Bone marrow (tissue), 2 donors: ENCODE measurements at regions not wholly inside any gene's neighbourhood (a gene's known extent, or its start where the extent isn't known, plus 50 kb on each side); places are given as distances from the start of the nearest gene placed in this dataset.
A peak's percentile ranks its signal among the peaks of the same experiment; 100 is the strongest.
"Not testable (repeated sequence)": the region's sequence is repeated elsewhere in the genome, so short reads cannot be mapped to it uniquely, and the experiment has no call there.

Experiments
- DNase-seq, 2 donors: peaks; one replicate each; lab custom pipeline; 2025; lab: John Stamatoyannopoulos, UW

DNA sequence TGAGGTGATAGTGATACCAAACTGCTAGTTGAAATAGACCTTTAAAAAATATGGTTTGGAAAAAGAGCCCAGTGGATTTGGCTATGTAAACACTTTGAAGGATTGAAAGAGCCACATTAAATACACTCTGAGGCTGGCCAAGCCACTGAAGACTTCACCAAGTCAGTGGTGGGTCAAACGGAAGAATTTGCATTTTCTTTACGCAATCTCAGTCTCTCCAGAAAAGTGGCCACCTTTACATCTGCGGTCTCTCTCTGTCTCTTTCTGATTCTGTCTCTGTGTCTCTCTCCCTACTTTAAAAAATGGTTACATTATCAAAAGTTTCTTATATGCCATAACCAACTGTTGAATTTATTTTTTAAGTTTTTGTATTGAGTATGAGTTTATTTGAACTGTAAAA is 651.2 kb upstream of the PITX2 start:
- DNase-seq = no peak

DNA sequence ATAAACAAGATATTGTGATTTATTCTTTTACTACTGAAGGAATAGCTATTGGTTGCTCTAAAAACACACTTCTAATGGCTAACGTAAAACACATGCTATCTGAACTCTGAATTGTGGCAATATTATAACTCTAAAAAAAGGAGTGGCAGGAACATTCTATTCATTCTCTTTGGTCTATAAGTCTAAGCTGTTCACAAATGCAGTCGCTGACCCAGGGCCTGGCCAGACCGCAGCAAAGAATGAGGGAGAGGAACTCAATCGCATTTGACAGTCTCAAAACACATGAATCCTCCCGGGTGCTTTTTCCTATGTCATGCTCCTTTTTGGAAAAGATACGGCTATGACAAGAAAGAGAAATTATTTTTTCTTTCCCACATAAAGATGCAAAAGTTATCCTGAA is 651.6 kb upstream of the PITX2 start:
- no peak for DNase-seq

DNA sequence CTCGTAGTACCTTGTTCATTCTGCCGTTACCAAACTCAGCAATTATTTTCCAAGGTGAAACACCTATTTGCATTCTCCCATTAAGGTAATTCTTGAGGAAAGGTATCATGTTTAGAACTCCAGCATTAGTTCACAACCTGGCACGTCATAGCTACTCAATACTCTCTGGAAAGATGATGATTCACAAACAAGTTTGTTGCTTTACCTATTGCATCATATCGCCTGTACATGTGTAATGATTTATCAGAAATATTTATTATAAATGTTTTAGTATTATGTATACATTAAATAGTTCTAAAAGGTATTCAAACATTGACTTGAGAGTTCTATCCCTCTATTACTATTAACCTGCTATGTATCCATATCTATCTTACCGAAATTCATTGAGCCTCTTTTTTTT is 658.3 kb upstream of the PITX2 start:
- no peak for DNase-seq

DNA sequence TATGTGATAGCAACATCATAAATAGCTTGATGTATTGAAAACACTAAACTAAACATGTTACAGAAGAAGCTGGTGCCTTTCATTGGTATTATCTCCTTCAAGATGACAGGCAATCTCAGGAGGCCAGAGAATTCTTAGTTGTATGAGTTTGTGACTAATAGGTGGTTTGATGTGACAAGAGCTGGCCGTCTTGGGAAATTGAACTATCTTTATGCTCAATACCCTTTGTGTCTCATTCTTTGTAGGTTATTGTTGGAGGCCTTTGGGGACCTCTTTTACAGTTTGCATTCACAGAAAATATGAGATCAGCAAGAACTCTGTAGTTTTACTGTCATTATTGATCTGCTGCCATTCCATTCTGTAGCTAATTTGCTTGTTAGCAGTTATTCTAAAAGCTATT is 659.2 kb upstream of the PITX2 start:
- no peak for DNase-seq

DNA sequence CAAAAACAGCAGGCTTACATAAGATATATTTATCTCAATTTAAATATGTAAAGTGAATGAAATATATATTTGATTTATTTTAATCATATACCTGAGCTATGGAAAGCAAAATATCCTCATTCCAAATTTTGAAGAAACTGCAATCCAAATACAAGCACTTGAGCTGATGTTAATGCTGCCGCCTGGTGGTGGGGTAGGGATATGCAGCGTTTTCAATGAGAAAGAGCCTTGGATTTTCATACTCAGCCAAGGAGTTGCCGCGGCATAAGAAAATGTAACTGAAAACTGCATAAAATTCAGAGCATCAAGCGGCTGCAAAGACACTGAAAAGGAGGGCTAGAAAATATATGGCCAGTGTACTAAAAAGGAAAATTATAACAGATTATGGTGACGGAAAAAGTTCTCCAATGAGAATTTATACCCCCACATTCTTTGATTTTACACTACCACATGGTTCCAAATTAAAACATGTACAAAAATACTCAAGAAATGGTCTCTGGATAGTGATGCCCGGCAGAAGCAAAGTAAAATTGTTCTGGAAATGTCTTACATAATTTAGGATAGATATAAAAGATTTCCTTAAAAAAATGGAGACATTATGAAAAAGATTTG is 660.3 kb upstream of the PITX2 start:
- peak; percentile 1 to 53 for DNase-seq

DNA sequence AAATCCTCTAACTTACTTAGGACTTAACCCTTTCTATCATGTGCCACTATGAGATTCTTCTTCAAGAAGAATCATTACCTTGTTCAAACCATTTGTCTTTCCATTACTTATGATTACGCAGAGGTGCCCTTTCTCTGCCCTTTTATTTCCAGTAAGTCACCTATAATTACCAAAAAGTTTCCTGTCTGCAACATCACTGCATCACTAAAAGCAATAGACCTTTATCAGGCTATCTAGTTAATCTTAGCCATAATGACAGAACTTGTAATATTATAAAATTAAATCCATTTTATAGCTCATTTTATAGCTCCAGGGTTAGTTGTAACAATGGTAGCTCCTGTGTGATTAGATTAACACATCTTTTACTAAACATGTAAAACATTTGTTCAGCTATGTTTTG is 673.6 kb upstream of the PITX2 start:
- DNase-seq = no peak

DNA sequence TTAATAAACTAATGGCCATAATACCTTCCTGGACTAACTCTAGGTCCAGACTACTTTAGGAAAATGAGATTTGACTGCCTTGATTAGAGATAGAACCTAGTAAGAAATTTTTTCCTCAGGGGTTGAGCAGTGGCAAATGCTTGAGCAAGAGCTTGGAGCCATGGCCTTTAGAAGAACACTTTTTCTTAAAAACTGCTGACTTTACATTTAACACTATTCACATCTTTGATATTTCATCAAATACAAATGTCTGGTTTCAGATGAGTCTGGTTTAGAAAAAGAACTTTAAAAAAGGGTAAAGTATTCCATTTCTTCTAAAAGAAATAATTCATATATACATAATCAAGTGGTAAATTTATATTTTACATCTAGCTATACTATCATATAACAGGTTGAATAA is 680.9 kb upstream of the PITX2 start:
- no peak for DNase-seq

DNA sequence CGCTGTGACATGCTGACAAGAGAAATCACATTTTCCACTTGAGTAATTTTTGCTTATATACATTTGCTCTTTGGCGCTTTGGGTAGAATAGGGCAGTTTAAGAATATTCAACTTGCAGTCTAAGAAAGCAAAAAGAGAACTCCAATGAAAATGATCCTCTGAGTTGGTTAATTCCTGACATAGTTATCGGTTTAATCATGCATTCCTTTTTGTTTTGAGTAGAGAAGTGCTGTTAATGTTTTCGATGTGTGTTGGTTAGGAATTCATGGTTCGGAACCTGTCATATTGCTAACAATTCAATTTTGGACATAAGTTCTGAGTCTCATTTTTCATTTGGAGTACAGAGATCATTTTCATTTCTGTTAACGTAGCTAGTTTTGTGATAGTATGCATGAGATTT is 700.6 kb upstream of the PITX2 start:
- no peak for DNase-seq

DNA sequence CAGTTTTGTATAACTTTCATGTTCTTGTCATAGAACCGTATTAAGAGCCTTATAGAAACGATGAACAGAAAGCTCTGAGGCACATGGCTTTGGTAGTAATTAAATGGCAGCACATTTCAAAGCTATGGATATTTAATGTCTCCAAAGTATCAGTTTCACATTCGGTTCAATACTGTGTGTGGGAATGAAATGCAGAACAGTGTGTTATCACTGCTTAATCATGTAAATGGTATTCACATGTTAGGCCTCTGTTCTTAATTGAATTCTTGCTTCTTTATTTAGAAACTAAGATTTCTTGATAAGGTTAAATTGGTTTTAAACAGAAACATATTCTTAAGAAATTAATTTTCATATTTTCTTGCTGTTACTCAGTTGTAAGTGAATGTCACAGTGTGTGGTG is 701.0 kb upstream of the PITX2 start:
- DNase-seq = no peak

DNA sequence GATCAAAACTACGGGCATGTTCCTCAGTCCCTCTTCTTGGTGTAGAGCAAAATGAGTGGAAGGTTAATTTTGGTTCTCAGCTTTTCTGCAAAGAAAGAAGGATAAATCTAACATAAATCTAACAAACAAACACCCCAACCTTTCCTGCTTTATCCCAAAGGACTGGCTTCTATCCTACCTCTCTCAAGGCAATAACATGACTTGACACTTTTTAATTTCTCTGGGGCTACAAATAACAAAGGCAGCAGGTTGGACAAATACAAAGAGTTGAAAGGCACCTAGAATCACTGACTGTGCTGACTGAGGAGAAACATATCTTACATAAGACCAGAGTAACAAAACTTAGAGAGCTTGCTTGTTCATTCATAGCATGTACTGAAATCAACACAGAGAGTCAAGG is 703.6 kb upstream of the PITX2 start:
- DNase-seq = no peak

DNA sequence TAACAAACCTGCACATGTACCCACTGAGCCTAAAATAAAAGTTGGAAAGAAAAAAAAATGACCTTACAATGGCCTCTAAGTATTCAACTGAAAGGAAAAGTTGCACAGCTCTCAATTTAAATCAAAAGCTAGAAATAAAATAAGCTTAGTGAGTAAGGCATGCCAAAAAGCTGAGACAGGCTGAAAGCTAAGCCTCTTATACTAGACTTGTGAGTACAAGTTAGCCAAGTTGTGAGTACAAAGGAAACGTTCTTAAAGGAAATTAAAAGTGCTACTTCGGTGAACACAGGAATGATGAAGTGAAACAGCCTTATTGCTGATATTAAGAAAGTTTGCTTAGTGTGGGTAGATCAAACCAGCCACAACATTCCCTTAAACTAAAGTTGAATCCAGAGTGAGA is 707.9 kb upstream of the PITX2 start:
- no peak for DNase-seq

DNA sequence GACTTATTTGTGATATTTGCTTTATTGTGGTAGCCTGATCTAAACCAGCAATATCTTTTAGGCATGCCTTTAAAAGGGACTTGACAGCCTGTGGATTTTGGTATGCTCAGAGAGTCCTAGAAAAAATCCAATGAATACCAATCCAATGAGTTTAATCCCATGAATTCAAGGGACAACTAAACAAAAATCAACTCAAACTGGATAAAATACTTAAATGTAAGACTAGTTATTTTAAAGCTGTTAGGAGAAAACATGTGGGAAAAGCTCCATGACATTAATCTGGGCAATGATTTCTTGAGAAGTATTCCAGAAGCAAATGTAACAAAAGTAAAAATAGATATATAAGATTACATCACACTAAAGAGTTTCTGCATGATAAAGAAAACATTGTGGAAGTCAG is 711.5 kb upstream of the PITX2 start:
- no peak for DNase-seq

DNA sequence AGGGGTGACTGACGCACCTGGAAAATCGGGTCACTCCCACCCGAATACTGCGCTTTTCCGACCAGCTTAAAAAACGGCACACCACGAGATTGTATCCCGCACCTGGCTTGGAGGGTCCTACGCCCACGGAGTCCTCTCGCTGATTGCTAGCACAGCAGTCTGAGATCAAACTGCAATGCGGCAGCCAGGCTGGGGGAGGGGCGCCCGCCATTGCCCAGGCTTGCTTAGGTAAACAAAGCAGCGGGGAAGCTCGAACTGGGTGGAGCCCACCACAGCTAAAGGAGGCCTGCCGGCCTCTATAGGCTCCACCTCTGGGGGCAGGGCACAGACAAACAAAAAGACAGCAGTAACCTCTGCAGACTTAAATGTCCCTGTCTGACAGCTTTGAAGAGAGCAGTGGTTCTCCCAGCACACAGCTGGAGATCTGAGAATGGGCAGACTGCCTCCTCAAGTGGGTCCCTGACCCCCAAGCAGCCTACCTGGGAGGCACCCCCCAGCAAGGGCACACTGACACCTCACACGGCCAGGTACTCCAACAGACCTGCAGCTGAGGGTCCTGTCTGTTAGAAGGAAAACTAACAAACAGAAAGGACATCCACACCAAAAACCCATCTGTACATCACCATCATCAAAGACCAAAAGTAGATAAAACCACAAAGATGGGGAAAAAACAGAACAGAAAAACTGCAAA is 714.5 kb upstream of the PITX2 start:
- DNase-seq = not testable (repeated sequence)

DNA sequence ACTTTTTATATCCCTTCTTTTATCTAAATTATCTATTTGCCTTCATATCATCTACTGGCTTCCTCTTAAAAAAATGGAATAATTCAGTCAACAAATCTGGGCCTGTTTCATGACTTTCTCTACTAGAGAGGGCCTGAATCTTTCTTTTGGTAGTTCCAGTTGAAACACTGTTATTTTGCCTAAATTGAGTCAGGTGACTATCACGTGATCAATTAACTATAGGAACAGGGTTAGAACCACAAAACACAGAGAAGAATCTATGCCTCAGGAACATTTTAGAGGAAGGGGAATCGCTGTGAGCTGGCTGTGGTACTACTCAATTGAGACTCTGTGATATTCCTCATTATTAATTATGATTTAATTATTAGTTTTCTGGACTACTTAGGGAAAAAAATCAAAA is 736.7 kb upstream of the PITX2 start:
- no peak for DNase-seq

DNA sequence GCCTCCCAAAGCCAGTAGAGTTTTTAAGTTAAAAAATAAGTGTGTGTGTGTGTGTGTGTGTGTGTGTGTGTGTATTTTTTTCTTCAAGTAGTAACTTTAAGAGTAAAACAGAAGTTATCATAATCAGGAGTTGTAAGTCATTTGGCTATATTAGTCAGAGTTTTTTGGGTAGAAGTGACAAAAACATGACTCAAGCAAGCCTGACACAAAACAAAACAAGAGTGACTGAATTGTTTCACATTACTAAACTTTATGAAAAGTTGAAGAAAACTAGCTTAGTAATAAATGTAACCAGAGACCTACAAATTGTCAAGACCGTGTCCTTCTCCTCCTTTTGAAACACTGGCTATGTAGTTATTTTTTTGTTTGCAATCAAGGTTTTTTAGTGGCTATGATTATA is 738.0 kb upstream of the PITX2 start:
- no peak for DNase-seq

DNA sequence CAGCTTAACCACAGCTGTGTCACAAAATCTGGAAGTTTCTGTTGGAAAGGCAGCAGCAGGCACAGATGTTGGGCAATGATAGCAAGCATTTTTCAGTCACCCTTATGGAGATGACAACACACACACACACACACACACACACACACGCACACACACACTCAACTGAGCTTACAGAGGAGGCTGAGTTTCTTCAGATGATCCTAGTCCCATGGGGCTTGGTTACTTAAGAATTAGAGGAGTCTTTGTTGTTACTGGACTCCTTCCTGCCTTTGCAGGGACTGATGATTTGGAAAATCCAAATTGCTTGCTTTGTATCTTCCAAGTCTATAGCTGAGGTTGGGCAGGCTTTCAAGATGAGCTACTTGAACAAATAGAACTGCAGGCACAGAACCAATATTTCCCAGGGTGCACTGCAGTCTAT is 740.1 kb upstream of the PITX2 start:
- DNase-seq = no peak

DNA sequence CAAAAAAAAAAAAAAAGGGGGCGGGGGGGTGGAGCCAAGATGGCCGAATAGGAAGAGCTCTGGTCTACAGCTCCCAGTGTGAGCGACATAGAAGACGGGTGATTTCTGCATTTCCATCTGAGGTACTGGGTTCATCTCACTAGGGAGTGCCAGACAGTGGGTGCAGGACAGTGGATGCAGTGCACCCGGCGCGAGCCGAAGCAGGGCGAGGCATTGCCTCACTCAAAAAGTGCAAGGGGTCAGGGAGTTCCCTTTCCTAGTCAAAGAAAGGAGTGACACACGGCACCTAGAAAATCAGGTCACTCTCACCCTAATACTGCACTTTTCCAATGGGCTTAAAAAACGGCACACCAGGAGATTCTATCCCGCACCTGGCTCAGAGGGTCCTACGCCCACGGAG is 755.0 kb upstream of the PITX2 start:
- DNase-seq = not testable (repeated sequence)

DNA sequence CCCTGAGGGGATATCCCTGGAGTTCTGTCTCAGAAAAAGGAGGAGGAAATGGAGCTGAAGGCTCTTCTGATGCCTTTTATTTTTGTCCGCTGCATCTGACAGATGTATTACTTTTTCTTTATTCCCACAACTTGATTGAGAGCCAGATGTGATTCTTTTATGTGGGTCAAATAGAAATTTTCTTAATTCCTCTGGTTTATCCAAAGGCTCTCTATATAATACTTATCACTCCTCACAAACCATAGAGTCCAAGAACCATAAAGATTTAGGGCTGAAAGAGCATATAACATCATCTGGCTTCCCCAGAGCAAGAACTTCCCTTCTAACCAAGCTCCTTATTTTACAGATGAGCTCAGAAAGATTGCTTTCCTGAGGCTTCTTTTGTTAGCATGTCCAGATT is 756.7 kb upstream of the FAM241A start:
- DNase-seq = no peak

DNA sequence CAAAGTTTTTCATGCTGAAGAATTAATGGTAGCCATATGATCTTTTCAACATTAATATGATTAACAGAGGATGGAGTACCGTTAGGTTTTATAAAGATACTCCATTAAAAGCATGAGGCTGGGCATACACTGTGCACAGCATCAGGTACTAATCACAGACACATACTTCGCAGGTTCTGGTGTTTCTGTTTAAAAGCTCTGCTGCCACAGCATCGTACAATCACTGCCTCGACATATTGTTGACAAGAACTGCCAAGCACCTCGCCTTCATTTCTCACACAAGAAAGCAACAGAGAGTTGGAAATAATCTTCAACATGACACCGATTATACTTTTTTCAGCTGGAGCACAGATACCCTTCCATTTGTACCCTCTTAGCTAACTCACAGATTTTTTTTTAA is 753.4 kb upstream of the FAM241A start:
- DNase-seq = no peak

DNA sequence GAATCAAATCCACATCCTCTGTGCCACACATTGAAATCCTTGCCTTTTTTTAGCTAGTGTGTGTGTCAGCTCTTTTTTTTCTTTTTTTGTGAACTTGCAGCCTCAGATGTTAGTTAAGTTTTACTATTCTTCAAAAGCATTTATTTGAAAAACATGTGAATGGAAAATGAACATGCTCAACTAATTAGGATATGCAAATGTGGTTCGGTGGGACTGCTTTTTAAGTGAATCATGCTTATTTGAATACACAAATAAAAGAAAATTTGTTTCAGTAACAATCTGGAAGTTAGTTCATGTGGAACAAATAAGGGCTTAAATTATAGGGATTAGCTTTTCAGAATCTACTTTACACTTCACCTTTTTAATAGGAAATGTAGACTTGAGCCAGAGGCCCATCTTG is 751.5 kb upstream of the FAM241A start:
- no peak for DNase-seq

DNA sequence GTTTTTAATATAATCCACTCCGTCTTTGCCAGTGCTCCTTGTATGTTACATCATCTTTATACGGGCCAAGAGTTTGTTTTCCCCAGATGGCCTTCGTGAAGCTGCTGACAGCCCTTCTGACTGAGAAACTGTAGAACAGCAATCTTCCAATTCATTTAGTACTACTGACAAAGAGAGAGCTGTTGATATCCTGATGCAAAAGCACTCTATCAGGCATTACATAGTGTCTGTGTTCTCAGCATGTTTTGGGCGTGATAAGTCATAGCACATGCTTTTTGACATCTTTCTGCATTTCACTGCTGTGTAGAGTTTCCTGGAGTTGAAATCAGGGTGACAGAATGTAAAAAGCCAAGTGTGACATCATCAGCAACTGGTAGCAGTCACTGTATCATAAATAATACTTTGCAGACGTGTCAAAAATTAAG is 746.3 kb upstream of the FAM241A start:
- no peak for DNase-seq

DNA sequence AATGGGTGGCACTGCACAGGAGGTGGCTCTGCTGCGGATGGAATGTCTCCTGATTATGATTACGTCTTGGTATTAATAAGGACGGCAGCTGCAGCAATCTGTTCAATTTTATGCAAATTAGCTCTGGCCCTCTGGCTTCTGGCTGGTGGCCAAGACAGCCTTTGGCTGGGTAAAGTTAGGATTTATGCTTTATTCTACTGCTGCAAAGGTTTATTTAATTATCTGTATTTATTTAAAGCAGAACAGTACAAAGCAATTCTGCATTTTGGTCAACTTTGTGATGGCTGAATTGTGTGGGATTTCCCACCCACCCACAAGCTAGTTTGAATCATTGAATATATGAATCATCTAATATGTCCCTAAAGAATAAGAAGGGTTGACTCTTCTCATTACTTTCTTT is 745.6 kb upstream of the FAM241A start:
- no peak for DNase-seq

DNA sequence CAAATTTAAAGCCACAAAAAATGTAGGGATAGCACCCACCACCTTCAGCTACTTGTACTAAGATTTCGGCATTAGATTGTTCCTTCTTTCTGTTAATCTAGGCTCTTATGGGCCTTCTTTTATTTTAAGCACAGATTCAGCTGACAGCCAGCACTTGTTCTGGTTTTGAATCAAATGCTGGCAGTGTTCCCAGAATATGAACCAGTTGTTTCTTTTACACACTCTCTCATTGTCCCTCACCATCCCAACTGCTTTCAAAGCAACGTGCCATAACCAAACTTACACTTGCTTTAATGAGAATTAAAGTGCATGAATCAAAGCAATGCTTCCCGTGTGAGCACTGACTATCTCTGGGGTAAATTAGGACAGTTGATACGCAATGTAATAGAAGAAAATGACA is 744.5 kb upstream of the FAM241A start:
- no peak for DNase-seq

DNA sequence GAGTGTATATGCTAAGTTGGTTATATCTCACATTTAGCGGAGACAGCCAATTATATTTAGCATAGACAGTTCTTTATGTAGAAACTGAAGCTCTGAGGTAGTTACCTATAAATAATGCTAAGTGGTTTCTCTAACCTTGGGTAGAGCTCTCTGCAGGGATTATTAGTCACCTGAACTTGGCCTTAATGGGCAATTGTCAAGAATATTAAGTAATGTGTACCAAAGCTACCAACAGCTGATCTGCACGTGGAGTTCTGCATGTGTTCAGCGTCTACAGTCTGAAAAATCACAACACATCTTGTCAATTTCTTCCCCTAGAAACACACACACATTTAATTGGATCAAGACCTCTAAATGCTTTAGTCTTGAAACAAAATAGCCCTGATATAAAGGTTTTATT is 740.6 kb upstream of the FAM241A start:
- no peak for DNase-seq
